Prostate gland (tissue), 2 donors: ENCODE measurements at regions not wholly inside any gene's neighbourhood (a gene's known extent, or its start where the extent isn't known, plus 50 kb on each side); places are given as distances from the start of the nearest gene placed in this dataset.

Experiments used
- DNase-seq: peaks from one replicate; pipeline ENCODE4 v3.0.0-alpha.2; 2019; ENCODE audit warnings: low spot score
- H3K27ac ChIP-seq, 2 donors: fragments of 200-600 bp; sonication (generic); 2 replicates each; pipeline ENCODE4 v1.5.1; 2017 to 2019
- H3K27me3 ChIP-seq: fragments of 200-600 bp; sonication (generic); replicated peaks from 2 replicates; pipeline ENCODE4 v1.5.1; 2019; ENCODE audit not compliant: insufficient read depth
- H3K36me3 ChIP-seq, 2 donors: fragments of 200-600 bp; sonication (generic); 1 replicate in 1 of 2; 2 replicates in 1 of 2; pipeline versions ENCODE4 v1.5.1 to v1.8.1; 2017 to 2019
- H3K4me1 ChIP-seq: fragments of 200-600 bp; sonication (generic); replicated peaks from 2 replicates; pipeline ENCODE4 v1.5.1; 2019
- H3K4me3 ChIP-seq, 2 donors: fragments of 200-600 bp; sonication (generic); 2 replicates each; pipeline ENCODE4 v1.5.1; 2017 to 2019
- H3K9me3 ChIP-seq: fragments of 200-600 bp; sonication (generic); 2 replicates; pipeline ENCODE4 v1.5.1; 2017
- POLR2A ChIP-seq: fragments of 450-650 bp; IDR thresholded peaks from one replicate; pipeline ENCODE4 v1.6.1; 2016; ENCODE audit warnings: antibody characterized with exemption, mild to moderate bottlenecking
- POLR2AphosphoS5 ChIP-seq: sonication (generic); formaldehyde crosslinking; IDR thresholded peaks from one replicate; pipeline ENCODE4 v1.6.1; 2017; ENCODE audit warnings: antibody characterized with exemption
- WGBS: methylation state at CpG from one replicate; pipeline ENCODE4 v1.1.5; 2018; 5-methylcytosine and 5-hydroxymethylcytosine counted together
- intact Hi-C: fragments of 100-400 bp; cut with DNase I; formaldehyde crosslinking; loops from one replicate; pipeline ENCODE4 v1.14.2; 2022
- TF ChIP-seq, protein P1 (sequence below), 4 experiments: fragments of 200-600 bp in 2 of 4; fragments of 450-650 bp in 2 of 4; sonication (generic) in 2 of 4; IDR thresholded peaks; 1 replicate in 3 of 4; 2 replicates in 1 of 4; pipeline ENCODE4 v1.5.1; 2016 to 2019; ENCODE audit warnings: antibody characterized with exemption in 4 of 4, mild to moderate bottlenecking in 2 of 4, moderate library complexity in 2 of 4

DNA sequence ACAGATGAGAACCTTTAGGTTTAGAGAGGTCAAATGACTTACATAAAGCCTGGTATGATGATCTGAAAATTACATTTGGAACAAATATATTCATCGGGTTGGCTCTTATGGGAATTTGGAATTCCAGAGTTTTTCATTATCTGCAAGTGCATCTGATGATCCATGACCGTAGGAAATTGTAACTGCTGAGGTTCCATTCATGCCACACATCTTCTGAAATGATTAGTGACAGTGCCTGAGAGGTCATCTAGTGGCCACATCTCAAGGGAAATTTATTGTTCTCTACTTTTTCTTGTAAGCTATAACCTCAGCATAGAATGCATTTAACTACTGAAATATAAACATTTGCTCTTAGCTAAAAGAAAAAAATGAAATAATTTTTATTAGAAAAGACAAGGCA is 105.8 kb upstream of the NWD2 start:
- WGBS, result 19% methylated on average over 2 of the region's 2 CpGs
- intact Hi-C loops, result no loop called here
- H3K4me3 ChIP-seq, result no peak overlapping the region
- TF ChIP-seq POLR2AphosphoS5, result no peak
- no peak for TF ChIP-seq POLR2A
- TF ChIP-seq, protein P1, sequence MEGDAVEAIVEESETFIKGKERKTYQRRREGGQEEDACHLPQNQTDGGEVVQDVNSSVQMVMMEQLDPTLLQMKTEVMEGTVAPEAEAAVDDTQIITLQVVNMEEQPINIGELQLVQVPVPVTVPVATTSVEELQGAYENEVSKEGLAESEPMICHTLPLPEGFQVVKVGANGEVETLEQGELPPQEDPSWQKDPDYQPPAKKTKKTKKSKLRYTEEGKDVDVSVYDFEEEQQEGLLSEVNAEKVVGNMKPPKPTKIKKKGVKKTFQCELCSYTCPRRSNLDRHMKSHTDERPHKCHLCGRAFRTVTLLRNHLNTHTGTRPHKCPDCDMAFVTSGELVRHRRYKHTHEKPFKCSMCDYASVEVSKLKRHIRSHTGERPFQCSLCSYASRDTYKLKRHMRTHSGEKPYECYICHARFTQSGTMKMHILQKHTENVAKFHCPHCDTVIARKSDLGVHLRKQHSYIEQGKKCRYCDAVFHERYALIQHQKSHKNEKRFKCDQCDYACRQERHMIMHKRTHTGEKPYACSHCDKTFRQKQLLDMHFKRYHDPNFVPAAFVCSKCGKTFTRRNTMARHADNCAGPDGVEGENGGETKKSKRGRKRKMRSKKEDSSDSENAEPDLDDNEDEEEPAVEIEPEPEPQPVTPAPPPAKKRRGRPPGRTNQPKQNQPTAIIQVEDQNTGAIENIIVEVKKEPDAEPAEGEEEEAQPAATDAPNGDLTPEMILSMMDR (IDR thresholded peaks at IDR 0.05), result no peak
- no peak overlapping the region for H3K27ac ChIP-seq
- DNase-seq, result no peak
- H3K36me3 ChIP-seq, result no peaks in the 10 kb centered on the region
- no peaks in the 10 kb centered on the region for H3K4me1 ChIP-seq
- no peaks in the 10 kb centered on the region for H3K9me3 ChIP-seq
- no peaks in the 10 kb centered on the region for H3K27me3 ChIP-seq

DNA sequence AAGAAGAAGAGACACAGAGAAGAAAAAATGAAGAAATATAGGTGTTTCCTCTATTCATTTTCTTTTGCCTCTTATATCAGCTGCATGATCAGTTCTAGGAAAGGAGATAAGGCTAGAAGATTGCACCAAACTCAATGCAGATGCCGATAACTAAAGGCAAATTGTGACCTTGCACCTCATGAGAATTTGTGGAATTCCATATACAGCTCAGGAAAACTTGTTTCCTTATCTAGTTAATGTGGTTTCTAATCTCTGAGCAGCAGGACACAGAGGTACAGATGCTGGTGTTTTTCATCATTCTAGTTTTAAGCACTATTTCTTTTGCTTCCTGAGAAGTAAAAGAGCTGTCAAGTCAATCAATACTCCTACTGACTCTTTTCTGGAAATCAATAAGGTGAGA is 104.6 kb upstream of the NWD2 start:
- no peak for TF ChIP-seq POLR2A
- no peak for TF ChIP-seq POLR2AphosphoS5
- TF ChIP-seq, protein P1 (IDR thresholded peaks at IDR 0.05), result no peak
- WGBS, result 32% methylated on average over 1 of the region's 1 CpG
- no peaks in the 10 kb centered on the region for H3K27me3 ChIP-seq
- H3K9me3 ChIP-seq, result no peaks in the 10 kb centered on the region
- no peaks in the 10 kb centered on the region for H3K36me3 ChIP-seq
- DNase-seq, result no peak
- H3K27ac ChIP-seq, result no peak overlapping the region
- no peak overlapping the region for H3K4me3 ChIP-seq
- no peaks in the 10 kb centered on the region for H3K4me1 ChIP-seq
- intact Hi-C loops, result no loop called here

DNA sequence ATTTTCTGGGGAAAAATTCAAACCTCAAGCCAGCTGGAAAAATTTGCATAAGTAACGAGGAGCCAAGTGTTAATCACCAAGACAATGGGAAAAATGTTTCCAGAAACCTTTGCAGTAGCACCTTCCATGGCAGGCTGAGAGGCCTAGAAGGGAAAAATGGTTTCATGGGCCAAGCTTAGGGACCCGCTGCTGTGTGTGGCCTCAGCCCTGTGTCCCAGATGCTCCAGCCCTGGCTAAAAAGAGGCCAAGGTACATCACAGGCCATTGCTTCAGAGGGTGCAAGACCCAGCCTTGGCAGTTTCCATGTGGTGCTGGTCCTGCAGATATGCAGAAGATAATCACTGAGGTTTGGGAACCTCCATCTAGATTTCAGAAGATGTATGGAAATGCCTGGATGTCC is 98.3 kb upstream of the NWD2 start:
- WGBS, result 71% methylated on average over 2 of the region's 2 CpGs
- Histone ChIP-seq H3K36me3 (no peaks in the 10 kb centered on the region), H3K4me1 (no peaks in the 10 kb centered on the region), H3K27me3 (no peaks in the 10 kb centered on the region), H3K27ac (no peak overlapping the region), H3K9me3 (no peaks in the 10 kb centered on the region), H3K4me3 (no peak overlapping the region)
- DNase-seq, result no peak
- intact Hi-C loops, result no loop called here
- TF ChIP-seq, protein P1 (IDR thresholded peaks at IDR 0.05), result no peak
- TF ChIP-seq POLR2A, result no peak
- no peak for TF ChIP-seq POLR2AphosphoS5

DNA sequence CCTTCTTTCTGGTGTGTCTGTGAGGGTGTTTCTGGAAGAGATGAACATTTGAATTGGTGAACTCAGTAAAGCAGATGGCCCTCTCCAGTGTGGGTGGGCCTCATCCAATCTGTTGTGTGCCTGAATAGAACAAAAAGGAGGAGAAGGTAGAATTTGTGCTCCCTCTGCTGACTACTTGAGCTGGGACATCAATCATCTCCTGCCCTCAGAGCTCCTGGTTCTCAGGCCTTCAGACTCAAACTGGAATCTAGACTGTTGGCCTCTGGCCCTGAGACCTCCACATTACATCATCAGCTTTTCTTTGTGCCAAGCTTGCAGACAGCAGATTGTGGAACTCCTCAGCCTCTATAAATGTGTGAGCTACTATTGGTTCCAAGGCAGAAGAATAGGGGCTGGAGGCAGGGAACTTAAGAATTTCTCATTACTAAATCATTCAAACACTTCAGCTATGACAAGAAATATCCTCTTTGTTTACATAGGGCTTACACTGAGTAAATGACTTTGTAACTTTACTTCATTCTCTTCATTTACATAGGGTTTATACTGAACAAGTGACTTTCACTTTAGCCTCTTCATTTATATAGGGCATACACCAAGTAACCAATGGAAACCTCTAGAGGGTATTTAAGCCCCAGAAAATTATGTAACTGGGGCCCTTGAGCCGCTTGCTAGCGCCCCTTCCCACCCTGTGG is 86.9 kb upstream of the NWD2 start:
- DNase-seq, result no peak
- TF ChIP-seq POLR2AphosphoS5, result no peak
- TF ChIP-seq, protein P1 (IDR thresholded peaks at IDR 0.05), result no peak
- no peak for TF ChIP-seq POLR2A
- Histone ChIP-seq H3K36me3 (no peaks in the 10 kb centered on the region), H3K4me1 (no peaks in the 10 kb centered on the region), H3K27me3 (no peaks in the 10 kb centered on the region), H3K27ac (no peak overlapping the region), H3K9me3 (no peaks in the 10 kb centered on the region), H3K4me3 (no peak overlapping the region)
- WGBS, result 82% methylated on average over 2 of the region's 2 CpGs
- intact Hi-C loops, result no loop called here

DNA sequence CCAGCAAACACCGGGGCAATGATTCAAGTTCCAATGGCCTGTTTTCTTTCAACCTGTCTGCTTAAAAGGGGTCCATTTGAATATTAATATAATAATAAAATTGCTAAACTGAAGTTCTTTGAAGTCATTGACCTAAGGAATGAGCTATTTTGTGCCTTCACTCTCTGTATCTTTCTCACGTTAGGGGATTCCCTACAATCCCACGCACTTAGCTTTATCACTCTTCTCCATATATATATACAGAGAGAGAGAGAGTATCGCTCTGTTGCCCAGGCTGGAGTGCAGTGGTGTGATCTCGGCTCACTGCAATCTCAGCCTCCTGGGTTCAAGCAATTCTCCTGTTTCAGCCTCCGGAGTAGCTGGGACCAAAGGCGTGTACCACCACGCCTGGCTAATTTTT is 83.9 kb upstream of the NWD2 start:
- no peak overlapping the region for H3K4me3 ChIP-seq
- WGBS, result 85% methylated on average over 8 of the region's 8 CpGs
- no peak for DNase-seq
- H3K9me3 ChIP-seq, result no peaks in the 10 kb centered on the region
- intact Hi-C loops, result no loop called here
- H3K36me3 ChIP-seq, result no peaks in the 10 kb centered on the region
- no peaks in the 10 kb centered on the region for H3K27me3 ChIP-seq
- TF ChIP-seq, protein P1 (IDR thresholded peaks at IDR 0.05), result no peak
- no peak for TF ChIP-seq POLR2AphosphoS5
- no peak for TF ChIP-seq POLR2A
- no peaks in the 10 kb centered on the region for H3K4me1 ChIP-seq
- H3K27ac ChIP-seq, result no peak overlapping the region
